Left ventricle myocardium superior (tissue), 1 donor: ENCODE measurements at regions not wholly inside any gene's neighbourhood (a gene's known extent, or its start where the extent isn't known, plus 50 kb on each side); places are given as distances from the start of the nearest gene placed in this dataset.

Source experiments
- ATAC-seq: fragments of 200-7000 bp; cut with Tn5 transposase; one replicate; pipeline ENCODE4 v1.9.1; 2020; ENCODE audit warnings: mild to moderate bottlenecking, moderate library complexity
- DNase-seq: peaks from one replicate; pipeline ENCODE4 v3.0.0-alpha.2; 2020
- intact Hi-C: fragments of 100-400 bp; cut with micrococcal nuclease; formaldehyde crosslinking; loops from one replicate; pipeline ENCODE4 v1.11.0; 2022
- donor health status: DM: no; HTN: yes; CAD: no; lungs with severe emphysema.

- intact Hi-C loops = no loop called here
- ATAC-seq (no peak), DNase-seq (no peak)
Observed at GRCh38 chr5:73242735-73243134, 69.7 kb downstream of the TMEM174 start.

DNA sequence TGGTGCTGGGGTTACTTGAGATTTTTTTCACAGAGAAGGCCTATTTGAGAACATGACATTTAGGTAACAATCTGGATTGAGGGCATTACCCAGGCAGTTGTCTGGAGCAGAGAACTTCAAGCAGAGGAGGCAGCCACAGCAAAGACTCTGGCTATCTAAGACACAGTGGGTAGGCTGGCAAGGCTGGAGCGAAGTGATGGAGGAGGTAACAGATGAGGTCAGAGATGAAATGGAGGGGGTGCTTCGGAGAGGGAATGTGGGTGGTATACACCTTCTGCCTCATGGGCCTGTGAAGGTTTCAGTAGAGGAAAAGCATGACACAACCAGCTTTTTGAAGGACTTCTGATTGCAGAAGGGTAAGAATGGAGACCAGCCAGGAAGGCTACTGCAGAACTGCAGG, 65.9 kb downstream of the TMEM174 start:
- DNase-seq = no peak
- intact Hi-C loops = no loop called here
- no peak for ATAC-seq

DNA sequence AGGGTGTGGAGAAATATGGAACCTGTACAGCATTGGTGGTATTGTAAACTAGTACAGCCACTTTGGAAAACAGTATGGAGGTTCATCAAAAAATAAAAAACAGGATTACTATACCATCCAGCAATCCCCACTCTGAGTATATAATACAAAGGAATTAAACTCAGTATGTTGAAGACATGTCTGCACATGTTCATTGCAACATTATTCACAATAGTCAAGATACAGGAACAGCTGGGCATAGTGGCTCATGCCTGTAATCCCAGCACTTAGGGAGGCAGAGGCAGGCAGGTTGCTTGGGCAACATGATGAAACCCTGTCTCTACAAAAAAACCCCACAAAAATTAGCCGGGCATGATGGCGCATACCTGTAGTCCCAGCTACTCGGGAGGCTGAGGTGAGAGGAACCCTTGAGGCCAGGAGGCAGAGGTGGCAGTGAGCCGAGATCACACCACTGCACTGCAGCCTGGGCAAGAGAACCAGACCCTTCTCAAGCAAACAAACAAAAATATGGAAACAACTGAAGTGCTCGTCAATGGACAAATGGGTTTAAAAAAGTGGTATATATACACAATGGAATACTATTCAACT, 63.6 kb downstream of the TMEM174 start:
- ATAC-seq (no peak), DNase-seq (no peak)
- intact Hi-C loops = no loop called here

DNA sequence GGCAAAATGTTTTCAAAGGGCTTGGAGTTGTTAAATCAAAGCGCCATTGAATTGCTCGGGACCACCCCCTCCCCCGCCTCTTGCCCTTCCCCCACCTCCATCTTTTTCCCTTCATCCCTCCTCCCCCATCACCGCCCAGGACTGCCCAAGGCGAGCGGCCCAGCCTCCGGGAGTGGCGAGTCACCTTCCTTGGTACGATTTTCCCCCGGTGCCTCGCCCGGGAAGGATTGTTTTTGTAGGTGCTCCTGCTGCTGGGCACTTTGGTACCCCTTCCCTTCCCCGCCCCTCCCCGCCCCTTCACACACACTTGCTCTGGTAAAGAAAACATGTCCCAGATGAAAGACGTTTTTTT, 61.2 kb downstream of the TMEM174 start:
- intact Hi-C loops = no loop called here
- no peak for DNase-seq
- no peak for ATAC-seq

DNA sequence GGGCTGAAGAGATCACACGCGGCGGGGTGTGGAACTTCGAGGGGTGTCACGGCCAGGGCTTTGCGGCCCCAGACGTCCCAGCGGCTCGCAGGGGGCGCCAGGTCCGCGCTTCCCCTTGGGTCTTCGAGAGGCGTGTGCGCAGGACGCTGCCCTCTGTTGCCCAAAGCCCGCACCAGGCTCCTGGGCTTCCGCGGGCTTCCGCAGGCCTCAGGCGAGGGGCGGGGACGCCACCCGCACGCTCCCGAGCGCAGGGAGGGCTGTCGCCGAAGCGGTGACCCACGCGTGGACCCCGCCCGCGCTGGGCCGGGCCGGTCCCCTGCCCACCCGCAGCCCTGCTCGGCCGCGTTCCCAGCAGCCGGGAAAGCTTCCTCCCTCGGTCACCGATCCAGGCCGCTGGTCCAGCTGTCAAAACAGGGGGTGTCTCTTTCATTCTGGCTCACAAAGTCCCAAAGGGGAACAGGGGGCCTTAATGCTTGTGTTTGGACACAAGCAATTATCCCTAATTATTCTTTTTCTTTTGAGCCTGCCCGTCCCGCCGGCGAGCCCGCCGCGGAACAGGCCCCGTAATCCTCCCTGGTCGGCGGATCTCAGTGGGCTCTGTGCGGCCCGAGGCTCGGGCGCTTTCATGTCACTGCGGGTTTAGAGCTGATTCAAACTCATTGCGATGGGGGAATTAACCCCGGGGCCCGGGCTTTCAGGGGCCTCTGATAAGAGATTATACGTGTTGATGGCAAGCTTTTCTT, 60.6 kb downstream of the TMEM174 start:
- intact Hi-C loops = no loop called here
- DNase-seq (peak; percentile 37), ATAC-seq (peak; percentile 68)

GRCh38 chr5:73233053-73233460, 60.1 kb downstream of the TMEM174 start:
- intact Hi-C loops = no loop called here
- no peak for DNase-seq
- no peak for ATAC-seq

GRCh38 chr5:73232266-73233041, 59.5 kb downstream of the TMEM174 start:
- DNase-seq (no peak), ATAC-seq (no peak)
- intact Hi-C loops = no loop called here

DNA sequence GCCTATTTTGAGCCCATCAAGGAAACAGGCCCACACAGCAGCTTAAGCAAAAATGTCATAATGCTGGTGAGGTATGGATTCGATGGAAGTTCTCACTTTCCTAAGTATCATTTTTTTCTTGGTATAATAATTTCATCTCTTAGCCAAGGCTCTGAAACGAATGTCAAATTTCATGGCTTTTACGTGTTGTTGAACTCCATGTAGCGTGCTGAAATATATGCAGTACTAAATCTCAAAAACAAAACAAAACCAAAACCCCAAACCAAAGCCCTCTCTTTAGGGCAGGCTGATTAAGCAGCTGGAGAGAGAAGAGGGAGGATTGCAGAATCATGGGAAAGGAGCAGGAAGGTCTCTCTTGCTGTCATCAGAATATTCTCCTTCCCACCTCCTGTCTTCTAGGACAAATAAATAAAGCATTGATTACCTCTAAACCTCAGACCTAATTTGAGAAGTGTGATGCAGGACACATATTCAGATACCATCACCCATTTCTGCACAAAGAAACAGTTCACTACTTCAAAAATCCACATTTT, 58.3 kb downstream of the TMEM174 start:
- DNase-seq (no peak), ATAC-seq (no peak)
- intact Hi-C loops = no loop called here

DNA sequence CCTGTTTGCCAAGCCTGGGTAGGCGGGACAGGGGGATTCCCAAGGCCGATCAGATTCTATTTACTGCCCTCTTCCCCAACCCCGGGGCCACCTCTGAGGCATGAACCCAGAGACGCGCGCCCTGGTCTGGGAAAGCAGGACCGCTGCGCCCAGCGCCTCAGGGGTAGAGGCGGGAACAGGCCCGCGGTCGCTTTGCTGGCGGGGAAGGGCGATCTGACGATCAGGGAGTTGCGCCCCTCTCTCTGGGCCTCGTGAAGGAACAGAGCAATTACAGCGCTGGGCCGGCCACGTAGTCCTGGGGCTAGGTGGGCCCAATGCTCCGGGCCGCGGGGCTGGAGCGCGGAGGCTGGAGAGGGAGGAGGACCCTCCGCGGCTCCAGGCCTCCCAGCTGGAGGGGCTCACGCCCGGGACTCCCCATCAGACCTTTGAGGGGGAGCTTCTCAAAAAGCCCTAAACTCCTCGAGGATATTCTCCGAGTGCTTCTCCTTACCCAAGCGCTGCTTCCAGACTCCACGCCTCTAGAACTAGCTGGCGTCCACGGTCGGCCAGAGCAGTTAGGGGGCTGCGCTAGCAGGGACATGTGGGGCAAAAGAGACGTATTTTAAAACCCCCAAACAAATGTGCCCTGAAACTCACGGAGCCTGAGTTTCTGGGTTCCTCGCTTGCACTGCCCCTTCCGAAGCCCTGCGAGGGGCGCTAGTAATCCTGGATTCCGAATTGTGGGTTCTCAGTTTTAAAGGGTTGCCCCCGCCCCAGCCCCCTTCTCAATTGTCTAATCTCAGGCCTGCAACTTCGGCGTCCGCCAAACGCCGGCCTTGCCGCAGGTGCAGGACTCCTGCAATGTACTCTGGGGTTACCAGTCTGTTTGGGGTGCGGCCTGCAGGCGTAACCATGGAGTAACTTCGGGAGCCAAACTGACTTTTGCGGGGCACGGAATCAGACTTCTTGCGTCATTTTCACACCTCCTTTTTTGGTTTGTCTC, 57.6 kb downstream of the TMEM174 start:
- intact Hi-C loops = no loop called here
- ATAC-seq (no peak), DNase-seq (no peak)

- intact Hi-C loops = no loop called here
- ATAC-seq (no peak), DNase-seq (no peak)
Observed at GRCh38 chr5:73229271-73229670, 56.3 kb downstream of the TMEM174 start.

DNA sequence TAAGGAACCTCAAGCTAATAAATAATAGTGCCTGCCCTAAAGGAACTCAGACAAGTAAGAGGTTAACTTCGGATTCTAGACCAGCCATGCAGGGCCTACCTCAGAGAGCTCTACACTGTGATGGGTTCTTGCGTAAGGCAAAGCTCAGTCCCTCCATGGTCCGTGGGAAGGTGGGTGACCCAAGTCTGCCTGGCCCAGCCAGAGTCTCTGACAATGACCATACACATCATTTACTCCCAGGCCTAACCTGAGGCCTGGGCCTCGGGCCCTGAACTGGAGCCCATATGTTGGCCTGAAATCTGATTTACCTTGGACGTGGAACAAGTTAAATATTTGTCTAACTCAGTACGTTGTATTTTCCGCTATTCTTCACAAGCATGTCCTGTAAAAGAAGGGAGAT, 55.1 kb downstream of the TMEM174 start:
- ATAC-seq = no peak
- intact Hi-C loops = no loop called here
- DNase-seq = no peak
